Skeletal muscle satellite cell (primary cell): ENCODE measurements at regions not wholly inside any gene's neighbourhood (a gene's known extent, or its start where the extent isn't known, plus 50 kb on each side); places are given as distances from the start of the nearest gene placed in this dataset.

Experiments used
- H3K27me3 ChIP-seq: 2 replicates; pipeline ENCODE4 v1.7.0; 2013; ENCODE audit warnings: low read length; ENCODE audit not compliant: control insufficient read depth, insufficient read depth
- H3K36me3 ChIP-seq: 2 replicates; pipeline ENCODE4 v1.7.0; 2013; ENCODE audit warnings: mild to moderate bottlenecking, control low read depth, low read length; ENCODE audit not compliant: insufficient read depth
- H3K4me1 ChIP-seq: 2 replicates; pipeline ENCODE4 v1.7.0; 2013; ENCODE audit warnings: low read length; ENCODE audit not compliant: control insufficient read depth, insufficient read depth
- H3K4me2 ChIP-seq: 2 replicates; pipeline ENCODE4 v1.7.0; 2013; ENCODE audit warnings: mild to moderate bottlenecking, low read length
- H3K4me3 ChIP-seq: 2 replicates; pipeline ENCODE4 v1.7.0; 2013; ENCODE audit warnings: low read length
- H3K9ac ChIP-seq: 2 replicates; pipeline ENCODE4 v1.7.0; 2013; ENCODE audit warnings: mild to moderate bottlenecking, low read depth, low read length, moderate library complexity
- H3K9me3 ChIP-seq: replicated peaks from 2 replicates; pipeline ENCODE4 v1.7.0; 2013; ENCODE audit warnings: mild to moderate bottlenecking, control low read depth, low read length

GRCh38 chr9:7226007-7226640 is 468.4 kb downstream of the KDM4C start:
- no peak overlapping the region for H3K4me3 ChIP-seq
- H3K27me3 ChIP-seq, result peaks cover 25% of the 10 kb centered on the region
- H3K4me1 ChIP-seq, result no peaks in the 10 kb centered on the region
- no peaks in the 10 kb centered on the region for H3K9me3 ChIP-seq
- no peaks in the 10 kb centered on the region for H3K36me3 ChIP-seq
- no peak overlapping the region for H3K4me2 ChIP-seq
- H3K9ac ChIP-seq, result no peak overlapping the region
